ENCODE measurements at regions not wholly inside any gene's neighbourhood (a gene's known extent, or its start where the extent isn't known, plus 50 kb on each side); places are given as distances from the start of the nearest gene placed in this dataset.

GRCh38 chr6:22637782-22638181 is 68.4 kb downstream of the HDGFL1 start:
- TF ChIP-seq, protein P1, sequence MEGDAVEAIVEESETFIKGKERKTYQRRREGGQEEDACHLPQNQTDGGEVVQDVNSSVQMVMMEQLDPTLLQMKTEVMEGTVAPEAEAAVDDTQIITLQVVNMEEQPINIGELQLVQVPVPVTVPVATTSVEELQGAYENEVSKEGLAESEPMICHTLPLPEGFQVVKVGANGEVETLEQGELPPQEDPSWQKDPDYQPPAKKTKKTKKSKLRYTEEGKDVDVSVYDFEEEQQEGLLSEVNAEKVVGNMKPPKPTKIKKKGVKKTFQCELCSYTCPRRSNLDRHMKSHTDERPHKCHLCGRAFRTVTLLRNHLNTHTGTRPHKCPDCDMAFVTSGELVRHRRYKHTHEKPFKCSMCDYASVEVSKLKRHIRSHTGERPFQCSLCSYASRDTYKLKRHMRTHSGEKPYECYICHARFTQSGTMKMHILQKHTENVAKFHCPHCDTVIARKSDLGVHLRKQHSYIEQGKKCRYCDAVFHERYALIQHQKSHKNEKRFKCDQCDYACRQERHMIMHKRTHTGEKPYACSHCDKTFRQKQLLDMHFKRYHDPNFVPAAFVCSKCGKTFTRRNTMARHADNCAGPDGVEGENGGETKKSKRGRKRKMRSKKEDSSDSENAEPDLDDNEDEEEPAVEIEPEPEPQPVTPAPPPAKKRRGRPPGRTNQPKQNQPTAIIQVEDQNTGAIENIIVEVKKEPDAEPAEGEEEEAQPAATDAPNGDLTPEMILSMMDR (IDR thresholded peaks at IDR 0.05): no peak
- no peak for TF ChIP-seq EZH2 (IDR thresholded peaks at IDR 0.05)

All from neural progenitor cell (in vitro differentiated cells).